ENCODE measurements at regions not wholly inside any gene's neighbourhood (a gene's known extent, or its start where the extent isn't known, plus 50 kb on each side); places are given as distances from the start of the nearest gene placed in this dataset.
A peak's percentile ranks its signal among the peaks of the same experiment; 100 is the strongest.

DNA sequence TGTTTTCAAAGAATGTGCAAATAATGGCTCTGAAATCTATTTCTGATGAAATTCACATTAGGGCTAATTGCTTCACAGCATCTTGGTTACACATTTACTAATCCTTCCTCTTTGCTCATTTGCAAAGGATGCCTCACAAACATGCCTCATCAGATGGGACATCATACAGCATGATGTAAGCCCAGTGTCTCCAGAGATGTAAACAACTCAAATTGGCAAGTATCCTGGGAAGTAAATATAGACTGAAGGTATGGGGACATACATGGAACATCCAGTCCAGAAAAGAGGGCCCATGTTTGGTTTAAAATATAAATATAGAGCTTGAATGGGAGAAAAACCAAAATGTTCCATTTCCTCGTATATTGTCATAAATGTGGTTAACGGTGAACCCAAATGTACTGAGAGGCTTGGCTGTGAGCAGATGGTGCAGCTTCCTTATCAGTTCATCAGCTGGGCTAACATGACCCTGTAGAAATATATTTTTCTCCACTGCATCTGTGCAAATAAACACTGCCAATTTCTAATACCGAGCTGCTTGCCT lies 142.9 kb upstream of the NUDT7 start:
- Histone ChIP-seq H3K36me3 (no peaks in the 10 kb centered on the region), H3K27ac (no peak overlapping the region), H3K4me1 (no peaks in the 10 kb centered on the region), H3K9me3 (no peaks in the 10 kb centered on the region), H3K4me3 (no peak overlapping the region), H3K27me3 (peaks cover 0 to 20% (median 2%) of the 10 kb centered on the region in 3 donors)
- TF ChIP-seq EP300 (IDR thresholded peaks at IDR 0.05) (no peak), POLR2AphosphoS5 (IDR thresholded peaks at IDR 0.05) (no peak), POLR2A (IDR thresholded peaks at IDR 0.05) (no peak)
- TF ChIP-seq, protein P1, sequence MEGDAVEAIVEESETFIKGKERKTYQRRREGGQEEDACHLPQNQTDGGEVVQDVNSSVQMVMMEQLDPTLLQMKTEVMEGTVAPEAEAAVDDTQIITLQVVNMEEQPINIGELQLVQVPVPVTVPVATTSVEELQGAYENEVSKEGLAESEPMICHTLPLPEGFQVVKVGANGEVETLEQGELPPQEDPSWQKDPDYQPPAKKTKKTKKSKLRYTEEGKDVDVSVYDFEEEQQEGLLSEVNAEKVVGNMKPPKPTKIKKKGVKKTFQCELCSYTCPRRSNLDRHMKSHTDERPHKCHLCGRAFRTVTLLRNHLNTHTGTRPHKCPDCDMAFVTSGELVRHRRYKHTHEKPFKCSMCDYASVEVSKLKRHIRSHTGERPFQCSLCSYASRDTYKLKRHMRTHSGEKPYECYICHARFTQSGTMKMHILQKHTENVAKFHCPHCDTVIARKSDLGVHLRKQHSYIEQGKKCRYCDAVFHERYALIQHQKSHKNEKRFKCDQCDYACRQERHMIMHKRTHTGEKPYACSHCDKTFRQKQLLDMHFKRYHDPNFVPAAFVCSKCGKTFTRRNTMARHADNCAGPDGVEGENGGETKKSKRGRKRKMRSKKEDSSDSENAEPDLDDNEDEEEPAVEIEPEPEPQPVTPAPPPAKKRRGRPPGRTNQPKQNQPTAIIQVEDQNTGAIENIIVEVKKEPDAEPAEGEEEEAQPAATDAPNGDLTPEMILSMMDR (IDR thresholded peaks at IDR 0.05) = no peak
- DNase-seq = peak in 1 of 2 donors; percentile 26
- WGBS, 5 donors = 30 to 49% (median 45%) methylated on average over 3 of the region's 3 CpGs
- intact Hi-C loops (cut with DNase I; ENCODE audit: low total_unique reads) = no loop called here

DNA sequence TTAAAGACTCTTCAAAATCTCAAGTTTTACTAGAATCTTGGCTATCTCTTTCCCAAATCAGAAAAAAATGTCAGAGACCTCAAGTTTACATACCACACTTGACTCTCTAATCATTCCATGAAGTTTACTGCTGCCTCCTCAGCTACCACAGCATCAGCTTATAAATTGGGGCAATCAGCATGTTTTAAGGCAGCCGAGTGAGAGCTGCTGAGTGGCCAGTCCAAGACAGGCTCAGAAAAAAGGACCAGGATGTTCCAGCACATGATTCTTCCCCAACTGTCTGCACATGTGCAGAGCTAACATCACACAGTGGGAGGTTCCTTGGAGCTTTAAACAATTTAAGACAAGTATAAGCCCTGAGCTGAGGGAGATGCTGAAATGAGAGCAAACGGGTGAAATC lies 140.6 kb upstream of the NUDT7 start:
- no peak for DNase-seq
- Histone ChIP-seq H3K36me3 (no peaks in the 10 kb centered on the region), H3K27ac (no peak overlapping the region), H3K27me3 (peaks cover 0 to 36% (median 0%) of the 10 kb centered on the region in 3 donors), H3K4me3 (no peak overlapping the region), H3K4me1 (no peaks in the 10 kb centered on the region), H3K9me3 (no peaks in the 10 kb centered on the region)
- intact Hi-C loops (cut with DNase I; ENCODE audit: low total_unique reads) = no loop called here
- 32 to 83% (median 69%) methylated on average over 2 of the region's 2 CpGs for WGBS, 5 donors
- TF ChIP-seq POLR2A (IDR thresholded peaks at IDR 0.05) (no peak), POLR2AphosphoS5 (IDR thresholded peaks at IDR 0.05) (no peak), EP300 (IDR thresholded peaks at IDR 0.05) (no peak)
- TF ChIP-seq, protein P1 (IDR thresholded peaks at IDR 0.05) = no peak

DNA sequence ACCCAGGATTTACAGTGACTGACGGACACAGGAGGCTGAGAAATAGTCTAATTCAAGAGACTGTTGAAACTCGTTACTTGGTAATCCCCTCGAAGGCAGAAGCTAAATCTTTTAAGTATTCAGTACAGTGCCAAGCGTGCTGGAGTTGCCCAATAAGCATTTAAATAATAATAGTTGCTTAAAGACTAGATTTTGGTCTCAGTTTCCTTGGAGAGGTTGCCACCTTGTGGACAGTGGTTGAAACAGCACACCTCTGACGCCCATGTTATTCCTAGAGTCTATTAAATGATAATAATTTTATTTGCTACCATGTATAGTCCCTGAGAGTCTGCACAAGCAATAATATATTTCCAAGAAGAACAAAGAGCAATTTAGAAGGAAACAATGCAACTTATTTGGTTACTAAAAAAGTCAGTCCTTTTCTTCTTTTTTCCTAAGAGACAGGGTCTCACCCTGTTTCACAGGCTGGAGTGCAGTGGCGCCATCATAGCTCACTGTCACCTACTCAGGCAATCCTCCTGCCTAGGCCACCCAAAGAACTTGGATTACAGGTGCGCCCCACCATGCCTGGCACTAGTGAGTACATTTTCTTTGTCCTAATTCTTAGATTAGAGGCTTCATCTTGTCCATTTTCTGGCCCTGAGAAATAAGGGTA lies 138.0 kb upstream of the NUDT7 start:
- Histone ChIP-seq H3K36me3 (no peaks in the 10 kb centered on the region), H3K9me3 (no peaks in the 10 kb centered on the region), H3K27me3 (peaks cover 0 to 55% (median 0%) of the 10 kb centered on the region in 3 donors), H3K4me1 (no peaks in the 10 kb centered on the region), H3K4me3 (no peak overlapping the region), H3K27ac (no peak overlapping the region)
- DNase-seq = peak; percentile 48 to 79
- WGBS, 5 donors = 31 to 34% (median 33%) methylated on average over 7 of the region's 7 CpGs
- intact Hi-C loops (cut with DNase I; ENCODE audit: low total_unique reads) = loop anchor here (2.0 kb wide), 1 partner anchor 350 kb away; no protein-coding TSS in a partner anchor
- TF ChIP-seq EP300 (IDR thresholded peaks at IDR 0.05) (no peak), POLR2AphosphoS5 (IDR thresholded peaks at IDR 0.05) (no peak), POLR2A (IDR thresholded peaks at IDR 0.05) (no peak)
- TF ChIP-seq, protein P1 (IDR thresholded peaks at IDR 0.05) = peak in 5 of 7 experiments; percentile 68 to 91 (median 85)

DNA sequence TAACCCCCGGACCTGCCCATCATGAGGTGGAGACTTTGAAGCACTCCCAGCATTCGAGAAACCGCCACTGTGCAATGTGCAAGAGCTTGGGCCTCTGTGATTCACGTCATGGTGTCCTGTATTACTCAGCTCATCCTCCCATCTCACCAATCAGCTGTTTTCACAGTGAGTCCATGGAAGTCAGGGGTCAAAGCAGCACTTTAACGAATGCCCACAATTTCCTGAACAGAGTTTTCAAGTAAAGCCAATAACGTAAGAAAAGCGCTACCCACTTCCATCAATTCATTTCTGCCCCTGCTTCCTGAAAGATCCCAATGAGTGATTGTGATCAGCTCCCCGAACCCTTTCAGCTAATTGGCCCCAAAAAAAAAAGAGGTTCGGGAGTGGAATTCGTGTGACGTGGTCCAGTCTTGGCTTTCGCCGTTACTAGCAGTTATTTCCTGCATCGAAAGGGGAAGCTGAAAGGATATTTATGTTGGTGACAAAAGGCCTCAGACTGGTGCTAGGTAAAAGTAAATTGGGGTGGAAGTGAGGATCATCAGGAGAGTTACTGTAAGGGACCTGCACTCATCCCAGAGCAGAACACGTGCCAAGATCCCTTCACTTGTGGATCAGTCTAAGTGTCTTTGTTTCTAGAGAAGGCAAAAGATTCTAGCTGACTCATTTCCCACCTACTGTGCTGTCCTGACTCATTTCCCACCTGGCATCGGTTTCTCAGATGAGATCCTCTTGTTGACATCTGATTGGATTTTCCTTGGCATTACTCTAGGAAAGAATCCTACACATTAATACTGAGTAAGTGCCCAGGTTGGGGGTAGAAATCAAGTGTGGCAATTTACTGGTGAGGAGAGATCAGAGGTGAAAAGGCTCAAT lies 136.7 kb upstream of the NUDT7 start:
- H3K27ac ChIP-seq = no peak overlapping the region
- peak in 1 of 2 donors; percentile 27 for DNase-seq
- intact Hi-C loops (cut with DNase I; ENCODE audit: low total_unique reads) = loop anchor here (2.0 kb wide), 1 partner anchor 351 kb away; no protein-coding TSS in a partner anchor
- H3K27me3 ChIP-seq = peaks cover 0 to 57% (median 0%) of the 10 kb centered on the region in 3 donors
- no peaks in the 10 kb centered on the region for H3K9me3 ChIP-seq
- WGBS, 5 donors = 58 to 70% (median 66%) methylated on average over 16 of the region's 16 CpGs
- H3K4me1 ChIP-seq = no peaks in the 10 kb centered on the region
- no peaks in the 10 kb centered on the region for H3K36me3 ChIP-seq
- TF ChIP-seq, protein P1 (IDR thresholded peaks at IDR 0.05) = no peak
- TF ChIP-seq EP300 (IDR thresholded peaks at IDR 0.05) (no peak), POLR2AphosphoS5 (IDR thresholded peaks at IDR 0.05) (no peak), POLR2A (IDR thresholded peaks at IDR 0.05) (no peak)
- H3K4me3 ChIP-seq = no peak overlapping the region

Measured in stomach (tissue), 8 donors.